ENCODE measurements at regions not wholly inside any gene's neighbourhood (a gene's known extent, or its start where the extent isn't known, plus 50 kb on each side); places are given as distances from the start of the nearest gene placed in this dataset.

- TF ChIP-seq CTCF (IDR thresholded peaks at IDR 0.05) = no peak
- no peak for TF ChIP-seq POLR2AphosphoS5 (IDR thresholded peaks at IDR 0.05)
- TF ChIP-seq EP300 (IDR thresholded peaks at IDR 0.05) = no peak
Measured at GRCh38 chr5:33224285-33224961, 216.3 kb upstream of the TARS1 start.
